ENCODE measurements at regions not wholly inside any gene's neighbourhood (a gene's known extent, or its start where the extent isn't known, plus 50 kb on each side); places are given as distances from the start of the nearest gene placed in this dataset.

GRCh38 chr6:81995548-81996289, 243.2 kb upstream of the TENT5A start:
- TF ChIP-seq SP1 (IDR thresholded peaks at IDR 0.05; ENCODE audit: low read depth, low read length) (no peak), CTCF (IDR thresholded peaks at IDR 0.05; ENCODE audit: control extremely low read depth in 1 of 3, insufficient read depth in 1 of 3, low read depth in 1 of 3, low read length in 3 of 3) (no peak), KDM4A (IDR thresholded peaks at IDR 0.05; ENCODE audit: low read depth, low read length, severe bottlenecking) (no peak), KDM5A (IDR thresholded peaks at IDR 0.05; ENCODE audit: low read length) (no peak), EP300 (IDR thresholded peaks at IDR 0.05; ENCODE audit: borderline replicate concordance in 1 of 2, low read depth in 2 of 2, low read length in 2 of 2) (no peak), JUND (IDR thresholded peaks at IDR 0.05; ENCODE audit: low read length) (no peak), CTBP2 (IDR thresholded peaks at IDR 0.05; ENCODE audit: borderline replicate concordance, insufficient read depth, insufficient read length, low read length) (no peak), MAFK (IDR thresholded peaks at IDR 0.05; ENCODE audit: low read depth, low read length) (no peak)
- TF ChIP-seq, protein P1, sequence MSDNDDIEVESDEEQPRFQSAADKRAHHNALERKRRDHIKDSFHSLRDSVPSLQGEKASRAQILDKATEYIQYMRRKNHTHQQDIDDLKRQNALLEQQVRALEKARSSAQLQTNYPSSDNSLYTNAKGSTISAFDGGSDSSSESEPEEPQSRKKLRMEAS (IDR thresholded peaks at IDR 0.05), result no peak
- DNase-seq (ENCODE audit: low read depth in 1 of 2, low spot score in 2 of 2) (no peak), FAIRE-seq (no peak)
- Histone ChIP-seq H3K14ac (ENCODE audit: insufficient read length) (no peak overlapping the region), H3K27ac (ENCODE audit: low read depth, low read length) (no peak overlapping the region), H3K9ac (replicated peaks in 1 of 4; ENCODE audit: extremely low read depth in 1 of 4, low read depth in 3 of 4, low read length in 3 of 4) (no peak overlapping the region), H2BK12ac (ENCODE audit: low read depth, low read length) (no peak overlapping the region), H3K4me3 (ENCODE audit: extremely low read depth in 1 of 4, insufficient read depth in 2 of 4, low read depth in 3 of 4, low read length in 4 of 4) (no peak overlapping the region), H2BK120ac (replicated peaks; ENCODE audit: low read depth, low read length) (no peak overlapping the region), H3K27me3 (replicated peaks in 1 of 4; ENCODE audit: control insufficient read depth in 3 of 4, extremely low read depth in 1 of 4, insufficient read depth in 3 of 4, low read length in 3 of 4) (no peaks in the 10 kb centered on the region), H3K4me2 (ENCODE audit: insufficient read depth in 1 of 2, low read depth in 2 of 2, low read length in 2 of 2) (no peak overlapping the region), H3K23me2 (ENCODE audit: low read depth, low read length) (no peaks in the 10 kb centered on the region), H3K79me2 (ENCODE audit: control insufficient read depth in 1 of 2, insufficient read depth in 2 of 2, low read length in 2 of 2) (no peaks in the 10 kb centered on the region), H2BK15ac (ENCODE audit: low read length) (no peak overlapping the region), H3K4ac (replicated peaks; ENCODE audit: insufficient read length, low read depth, low read length) (no peak overlapping the region), H3K18ac (ENCODE audit: extremely low read depth, low read length) (no peak overlapping the region), H2AFZ (ENCODE audit: low read length) (0 out of 2 replicates have a peak overlapping the region, but pooled peaks have one; percentile 56), H4K8ac (ENCODE audit: extremely low read depth, insufficient read depth, low read length) (no peak overlapping the region), H3K4me1 (replicated peaks in 1 of 4; ENCODE audit: control insufficient read depth in 3 of 4, insufficient read depth in 4 of 4, low read length in 3 of 4) (no peaks in the 10 kb centered on the region; a peak in 1 of 7 replicates), H4K20me1 (replicated peaks in 1 of 2; ENCODE audit: control insufficient read depth in 1 of 2, insufficient read depth in 2 of 2, low read length in 2 of 2) (no peaks in the 10 kb centered on the region), H3K36me3 (ENCODE audit: control insufficient read depth in 2 of 4, insufficient read depth in 4 of 4, low read length in 3 of 4) (no peaks in the 10 kb centered on the region), H2AK5ac (ENCODE audit: low read depth, low read length) (no peak overlapping the region), H3K79me1 (ENCODE audit: low read depth, low read length) (no peaks in the 10 kb centered on the region), H4K91ac (replicated peaks; ENCODE audit: insufficient read length, low read length) (no peak overlapping the region), H2BK5ac (ENCODE audit: low read depth, low read length) (no peak overlapping the region), H2BK20ac (ENCODE audit: low read length) (no peak overlapping the region), H3K9me3 (ENCODE audit: insufficient read depth in 2 of 2, low read depth in 1 of 2, low read length in 1 of 2) (no peaks in the 10 kb centered on the region), H3K56ac (replicated peaks; ENCODE audit: insufficient read length, low read depth, low read length) (no peak overlapping the region), H3K23ac (ENCODE audit: insufficient read length) (no peak overlapping the region), H4K5ac (ENCODE audit: insufficient read length, low read depth, low read length) (no peak overlapping the region)
- POLR2A ChIA-PET (ENCODE audit: partially characterized antibody), result no interaction called here
- CTCF ChIA-PET (ENCODE audit: partially characterized antibody), result interaction anchor here (1.0 to 2.8 kb wide), 3 partner anchors 10 to 261 kb away, joined by 3 to 15 read pairs (median 8); no protein-coding TSS in a partner anchor
- 88% methylated on average over 1 of the region's 1 CpG; no CpG with 5 or more reads in 1 of the 2 experiments for WGBS, 2 experiments (ENCODE audit: extremely low coverage in 1 of 2, insufficient coverage in 1 of 2, insufficient read length in 1 of 2, insufficient replicate concordance in 2 of 2, low coverage in 1 of 2, low lambda C conversion rate in 2 of 2, missing lambda C conversion rate in 1 of 2)

Measured in H1 (cell line).